ENCODE measurements at regions not wholly inside any gene's neighbourhood (a gene's known extent, or its start where the extent isn't known, plus 50 kb on each side); places are given as distances from the start of the nearest gene placed in this dataset.

- Mint-ChIP-seq H3K4me3 (no peak overlapping the region), H3K4me1 (peaks cover 15% of the 10 kb centered on the region), H3K36me3 (no peaks in the 10 kb centered on the region), H3K27ac (no peak overlapping the region), H3K9me3 (no peaks in the 10 kb centered on the region)
- peak; percentile 42 for ATAC-seq
- no peak for DNase-seq (ENCODE audit: low spot score in 2 of 2)
These were observed 132.9 kb downstream of the SOCS6 start for GRCh38 chr18:70421471-70422390.

GRCh38 chr18:70420146-70420898 lies 131.5 kb downstream of the SOCS6 start:
- Mint-ChIP-seq H3K36me3 (no peaks in the 10 kb centered on the region), H3K4me1 (peaks cover 15% of the 10 kb centered on the region), H3K4me3 (no peak overlapping the region), H3K9me3 (no peaks in the 10 kb centered on the region), H3K27ac (no peak overlapping the region)
- DNase-seq (ENCODE audit: low spot score in 2 of 2) = no peak
- no peak for ATAC-seq

- H3K4me3 Mint-ChIP-seq = no peak overlapping the region
- ATAC-seq = no peak
- no peak for DNase-seq (ENCODE audit: low spot score in 2 of 2)
- no peaks in the 10 kb centered on the region for H3K36me3 Mint-ChIP-seq
- H3K27ac Mint-ChIP-seq = no peak overlapping the region
- peaks cover 15% of the 10 kb centered on the region for H3K4me1 Mint-ChIP-seq
- no peaks in the 10 kb centered on the region for H3K9me3 Mint-ChIP-seq
These were observed 130.7 kb downstream of the SOCS6 start for GRCh38 chr18:70419526-70419925.

- H3K36me3 Mint-ChIP-seq = no peaks in the 10 kb centered on the region
- no peaks in the 10 kb centered on the region for H3K9me3 Mint-ChIP-seq
- peaks cover 15% of the 10 kb centered on the region for H3K4me1 Mint-ChIP-seq
- no peak overlapping the region for H3K27ac Mint-ChIP-seq
- ATAC-seq = peak; percentile 89
- no peak overlapping the region for H3K4me3 Mint-ChIP-seq
- DNase-seq (ENCODE audit: low spot score in 2 of 2) = no peak
These were observed 129.9 kb downstream of the SOCS6 start for GRCh38 chr18:70418546-70419311.

- DNase-seq (ENCODE audit: low spot score in 2 of 2) (no peak), ATAC-seq (no peak)
- Mint-ChIP-seq H3K9me3 (no peaks in the 10 kb centered on the region), H3K27ac (no peak overlapping the region), H3K4me3 (no peak overlapping the region), H3K36me3 (no peaks in the 10 kb centered on the region), H3K4me1 (peaks cover 10% of the 10 kb centered on the region)
These were observed 129.0 kb downstream of the SOCS6 start for GRCh38 chr18:70417847-70418246.

- Mint-ChIP-seq H3K4me3 (no peak overlapping the region), H3K9me3 (no peaks in the 10 kb centered on the region), H3K4me1 (peaks cover 9% of the 10 kb centered on the region), H3K27ac (no peak overlapping the region), H3K36me3 (no peaks in the 10 kb centered on the region)
- ATAC-seq (no peak), DNase-seq (ENCODE audit: low spot score in 2 of 2) (no peak)
These were observed 127.7 kb downstream of the SOCS6 start for GRCh38 chr18:70416496-70416895.

- Mint-ChIP-seq H3K9me3 (no peaks in the 10 kb centered on the region), H3K36me3 (no peaks in the 10 kb centered on the region), H3K4me3 (no peak overlapping the region), H3K27ac (no peak overlapping the region), H3K4me1 (peaks cover 9% of the 10 kb centered on the region)
- DNase-seq (ENCODE audit: low spot score in 2 of 2) (no peak), ATAC-seq (no peak)
These were observed 127.1 kb downstream of the SOCS6 start for GRCh38 chr18:70415823-70416488.

GRCh38 chr18:70414315-70414900 lies 125.6 kb downstream of the SOCS6 start:
- no peaks in the 10 kb centered on the region for H3K9me3 Mint-ChIP-seq
- H3K27ac Mint-ChIP-seq = no peak overlapping the region
- ATAC-seq (no peak), DNase-seq (ENCODE audit: low spot score in 2 of 2) (no peak)
- H3K4me1 Mint-ChIP-seq = peaks cover 9% of the 10 kb centered on the region
- H3K4me3 Mint-ChIP-seq = no peak overlapping the region
- H3K36me3 Mint-ChIP-seq = no peaks in the 10 kb centered on the region

- ATAC-seq (no peak), DNase-seq (ENCODE audit: low spot score in 2 of 2) (no peak)
- Mint-ChIP-seq H3K27ac (no peak overlapping the region), H3K9me3 (no peaks in the 10 kb centered on the region), H3K4me3 (no peak overlapping the region), H3K4me1 (no peaks in the 10 kb centered on the region), H3K36me3 (no peaks in the 10 kb centered on the region)
These were observed 124.6 kb downstream of the SOCS6 start for GRCh38 chr18:70413455-70413854.

- Mint-ChIP-seq H3K36me3 (no peaks in the 10 kb centered on the region), H3K27ac (no peak overlapping the region), H3K4me1 (no peaks in the 10 kb centered on the region), H3K9me3 (no peaks in the 10 kb centered on the region), H3K4me3 (no peak overlapping the region)
- ATAC-seq = no peak
- no peak for DNase-seq (ENCODE audit: low spot score in 2 of 2)
These were observed 123.1 kb downstream of the SOCS6 start for GRCh38 chr18:70411876-70412435.

GRCh38 chr18:70411307-70411706 lies 122.5 kb downstream of the SOCS6 start:
- DNase-seq (ENCODE audit: low spot score in 2 of 2) (no peak), ATAC-seq (peak; percentile 36)
- no peak overlapping the region for H3K4me3 Mint-ChIP-seq
- no peak overlapping the region for H3K27ac Mint-ChIP-seq
- H3K36me3 Mint-ChIP-seq = no peaks in the 10 kb centered on the region
- H3K4me1 Mint-ChIP-seq = no peaks in the 10 kb centered on the region
- H3K9me3 Mint-ChIP-seq = no peaks in the 10 kb centered on the region

GRCh38 chr18:70405052-70405451 lies 116.2 kb downstream of the SOCS6 start:
- Mint-ChIP-seq H3K9me3 (no peaks in the 10 kb centered on the region), H3K4me1 (no peaks in the 10 kb centered on the region), H3K36me3 (no peaks in the 10 kb centered on the region), H3K27ac (no peak overlapping the region), H3K4me3 (no peak overlapping the region)
- DNase-seq (ENCODE audit: low spot score in 2 of 2) = no peak
- ATAC-seq = peak; percentile 21

GRCh38 chr18:70400476-70400875 lies 111.6 kb downstream of the SOCS6 start:
- ATAC-seq (no peak), DNase-seq (ENCODE audit: low spot score in 2 of 2) (no peak)
- no peak overlapping the region for H3K4me3 Mint-ChIP-seq
- H3K36me3 Mint-ChIP-seq = no peaks in the 10 kb centered on the region
- no peaks in the 10 kb centered on the region for H3K4me1 Mint-ChIP-seq
- H3K9me3 Mint-ChIP-seq = no peaks in the 10 kb centered on the region
- no peak overlapping the region for H3K27ac Mint-ChIP-seq

GRCh38 chr18:70398076-70398475 lies 109.2 kb downstream of the SOCS6 start:
- ATAC-seq (no peak), DNase-seq (ENCODE audit: low spot score in 2 of 2) (no peak)
- Mint-ChIP-seq H3K36me3 (no peaks in the 10 kb centered on the region), H3K4me3 (no peak overlapping the region), H3K9me3 (no peaks in the 10 kb centered on the region), H3K4me1 (no peaks in the 10 kb centered on the region), H3K27ac (no peak overlapping the region)
